ENCODE measurements at regions not wholly inside any gene's neighbourhood (a gene's known extent, or its start where the extent isn't known, plus 50 kb on each side); places are given as distances from the start of the nearest gene placed in this dataset.

- DNase-seq (ENCODE audit: low spot score), result no peak
- Mint-ChIP-seq H3K4me1 (ENCODE audit: low read depth) (peaks cover 10% of the 10 kb centered on the region), H3K4me3 (no peak overlapping the region), H3K27ac (no peak overlapping the region), H3K9me3 (no peaks in the 10 kb centered on the region), H3K36me3 (ENCODE audit: low read depth) (peaks cover 2% of the 10 kb centered on the region), H3K27me3 (ENCODE audit: insufficient read depth) (peaks cover 46% of the 10 kb centered on the region)
- intact Hi-C loops (cut with micrococcal nuclease), result no loop called here
These were observed 62.3 kb upstream of the GATA2 start for GRCh38 chr3:128555098-128555825.

GRCh38 chr3:128554465-128555097 is 61.6 kb upstream of the GATA2 start:
- H3K4me3 Mint-ChIP-seq, result no peak overlapping the region
- H3K27ac Mint-ChIP-seq, result no peak overlapping the region
- peaks cover 48% of the 10 kb centered on the region for H3K27me3 Mint-ChIP-seq (ENCODE audit: insufficient read depth)
- no peaks in the 10 kb centered on the region for H3K9me3 Mint-ChIP-seq
- peaks cover 2% of the 10 kb centered on the region for H3K36me3 Mint-ChIP-seq (ENCODE audit: low read depth)
- intact Hi-C loops (cut with micrococcal nuclease), result no loop called here
- no peak for DNase-seq (ENCODE audit: low spot score)
- H3K4me1 Mint-ChIP-seq (ENCODE audit: low read depth), result peaks cover 5% of the 10 kb centered on the region

DNA sequence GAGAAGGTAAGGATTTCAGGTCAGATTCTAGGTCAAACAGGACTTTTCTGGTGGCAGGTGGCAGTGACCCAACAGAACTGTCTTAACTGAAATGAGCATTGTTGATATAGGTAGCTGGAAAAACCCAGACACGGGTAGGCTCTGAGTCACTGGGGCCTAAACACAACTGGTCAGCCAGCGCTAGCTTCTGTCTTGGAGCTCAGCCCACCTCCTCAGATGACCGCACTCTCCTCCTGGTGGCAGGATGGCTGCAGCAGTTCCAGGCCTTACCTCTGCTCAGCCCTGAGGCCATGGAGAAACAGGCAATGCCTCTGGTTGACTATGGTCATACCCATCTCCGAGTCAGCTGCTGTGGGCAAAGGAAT is 61.1 kb upstream of the GATA2 start:
- H3K4me3 Mint-ChIP-seq, result no peak overlapping the region
- intact Hi-C loops (cut with micrococcal nuclease), result no loop called here
- H3K27ac Mint-ChIP-seq, result no peak overlapping the region
- H3K4me1 Mint-ChIP-seq (ENCODE audit: low read depth), result no peaks in the 10 kb centered on the region
- H3K9me3 Mint-ChIP-seq, result no peaks in the 10 kb centered on the region
- H3K27me3 Mint-ChIP-seq (ENCODE audit: insufficient read depth), result peaks cover 48% of the 10 kb centered on the region
- DNase-seq (ENCODE audit: low spot score), result no peak
- peaks cover 2% of the 10 kb centered on the region for H3K36me3 Mint-ChIP-seq (ENCODE audit: low read depth)

- intact Hi-C loops (cut with micrococcal nuclease), result no loop called here
- Mint-ChIP-seq H3K9me3 (no peaks in the 10 kb centered on the region), H3K4me1 (ENCODE audit: low read depth) (no peaks in the 10 kb centered on the region), H3K36me3 (ENCODE audit: low read depth) (peaks cover 2% of the 10 kb centered on the region), H3K27ac (no peak overlapping the region), H3K27me3 (ENCODE audit: insufficient read depth) (peaks cover 51% of the 10 kb centered on the region), H3K4me3 (no peak overlapping the region)
- no peak for DNase-seq (ENCODE audit: low spot score)
These were observed 60.6 kb upstream of the GATA2 start for GRCh38 chr3:128553560-128553959.

DNA sequence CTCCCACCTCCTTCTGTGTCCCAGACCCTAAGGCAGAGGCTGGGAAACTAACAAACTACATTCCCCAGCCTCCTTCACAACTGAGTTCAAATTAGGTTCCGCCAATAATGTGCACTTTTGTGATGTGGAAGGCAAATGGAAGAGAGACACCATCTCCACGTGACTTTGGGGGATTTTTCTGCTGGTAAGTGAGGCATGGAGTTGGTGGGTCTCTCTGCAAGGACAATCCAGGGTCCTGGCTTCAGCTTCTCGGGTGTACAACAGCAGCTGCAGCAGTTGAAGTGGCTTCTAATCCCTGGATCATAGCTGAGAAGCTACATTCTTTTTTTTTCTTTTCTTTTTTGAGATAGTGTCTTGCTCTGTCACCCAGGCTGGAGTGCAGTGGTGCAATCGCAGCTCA is 58.9 kb upstream of the GATA2 start:
- Mint-ChIP-seq H3K36me3 (ENCODE audit: low read depth) (peaks cover 2% of the 10 kb centered on the region), H3K27me3 (ENCODE audit: insufficient read depth) (peaks cover 38% of the 10 kb centered on the region), H3K4me3 (no peak overlapping the region), H3K27ac (no peak overlapping the region), H3K9me3 (no peaks in the 10 kb centered on the region), H3K4me1 (ENCODE audit: low read depth) (no peaks in the 10 kb centered on the region)
- DNase-seq (ENCODE audit: low spot score), result no peak
- intact Hi-C loops (cut with micrococcal nuclease), result no loop called here

GRCh38 chr3:128551451-128551850 is 58.5 kb upstream of the GATA2 start:
- DNase-seq (ENCODE audit: low spot score), result no peak
- Mint-ChIP-seq H3K4me1 (ENCODE audit: low read depth) (no peaks in the 10 kb centered on the region), H3K4me3 (no peak overlapping the region), H3K27ac (no peak overlapping the region), H3K9me3 (no peaks in the 10 kb centered on the region), H3K36me3 (ENCODE audit: low read depth) (peaks cover 2% of the 10 kb centered on the region), H3K27me3 (ENCODE audit: insufficient read depth) (peaks cover 35% of the 10 kb centered on the region)
- intact Hi-C loops (cut with micrococcal nuclease), result no loop called here

DNA sequence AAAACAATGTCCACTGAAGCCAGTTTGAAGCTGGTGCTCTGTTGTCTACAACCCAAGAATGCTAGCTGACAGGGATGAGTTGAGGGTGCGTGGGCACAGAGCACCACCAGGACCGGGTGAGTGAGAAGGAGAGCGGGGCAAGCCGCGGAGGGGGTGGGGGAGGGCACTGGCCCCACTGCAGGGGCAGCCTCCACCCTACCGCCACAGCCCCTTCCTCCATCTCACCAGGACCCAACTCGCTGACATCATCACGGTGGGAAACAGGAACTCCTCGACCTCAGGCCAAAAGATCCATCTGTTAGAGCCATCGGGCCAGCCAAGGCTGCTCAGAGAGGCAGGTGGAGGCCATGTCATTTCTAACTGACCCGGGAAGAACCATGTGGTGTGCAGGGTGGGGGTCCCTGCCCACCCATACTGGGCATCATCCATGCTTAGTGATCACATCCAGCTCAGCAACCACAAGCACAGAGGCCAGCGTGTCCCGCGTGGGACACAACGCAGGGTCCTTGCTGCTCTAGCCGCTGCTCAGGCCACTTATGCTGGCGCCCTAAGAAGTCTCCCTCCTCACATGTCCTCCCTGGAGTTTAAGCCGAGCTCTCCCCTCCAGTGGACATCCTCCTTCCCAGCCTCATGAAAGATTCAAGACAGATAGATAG is 57.6 kb upstream of the GATA2 start:
- intact Hi-C loops (cut with micrococcal nuclease), result no loop called here
- DNase-seq (ENCODE audit: low spot score), result no peak
- no peaks in the 10 kb centered on the region for H3K9me3 Mint-ChIP-seq

DNA sequence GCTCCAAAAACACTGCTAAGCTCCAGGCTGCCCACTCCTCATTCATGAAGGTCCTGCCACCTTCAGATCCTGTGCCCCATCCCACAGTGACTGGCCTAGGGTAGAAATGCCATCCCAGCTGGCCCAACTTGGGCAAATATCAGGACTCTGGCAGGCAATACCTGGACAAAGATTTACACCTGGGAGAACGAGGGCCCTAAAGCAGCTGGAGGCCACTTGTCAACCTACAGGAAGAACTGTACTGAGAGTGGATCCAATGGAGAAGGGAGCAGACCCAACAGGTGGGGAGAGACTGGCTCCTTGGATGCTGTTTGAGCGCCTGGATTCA is 57.1 kb upstream of the GATA2 start:
- Mint-ChIP-seq H3K27ac (no peak overlapping the region), H3K9me3 (no peaks in the 10 kb centered on the region), H3K27me3 (ENCODE audit: insufficient read depth) (peaks cover 38% of the 10 kb centered on the region), H3K4me3 (no peak overlapping the region), H3K36me3 (ENCODE audit: low read depth) (peaks cover 2% of the 10 kb centered on the region), H3K4me1 (ENCODE audit: low read depth) (no peaks in the 10 kb centered on the region)
- DNase-seq (ENCODE audit: low spot score), result no peak
- intact Hi-C loops (cut with micrococcal nuclease), result no loop called here

More for the DNA sequence above, 57.6 kb upstream of the GATA2 start:
- no peak overlapping the region for H3K4me3 Mint-ChIP-seq
- peaks cover 2% of the 10 kb centered on the region for H3K36me3 Mint-ChIP-seq (ENCODE audit: low read depth)
- no peak overlapping the region for H3K27ac Mint-ChIP-seq
- no peaks in the 10 kb centered on the region for H3K4me1 Mint-ChIP-seq (ENCODE audit: low read depth)
- H3K27me3 Mint-ChIP-seq (ENCODE audit: insufficient read depth), result peaks cover 37% of the 10 kb centered on the region

GRCh38 chr3:128549283-128550112 is 56.5 kb upstream of the GATA2 start:
- Mint-ChIP-seq H3K27ac (no peak overlapping the region), H3K36me3 (ENCODE audit: low read depth) (peaks cover 2% of the 10 kb centered on the region), H3K9me3 (no peaks in the 10 kb centered on the region), H3K4me1 (ENCODE audit: low read depth) (no peaks in the 10 kb centered on the region), H3K4me3 (no peak overlapping the region), H3K27me3 (ENCODE audit: insufficient read depth) (peaks cover 33% of the 10 kb centered on the region)
- intact Hi-C loops (cut with micrococcal nuclease), result no loop called here
- DNase-seq (ENCODE audit: low spot score), result no peak

DNA sequence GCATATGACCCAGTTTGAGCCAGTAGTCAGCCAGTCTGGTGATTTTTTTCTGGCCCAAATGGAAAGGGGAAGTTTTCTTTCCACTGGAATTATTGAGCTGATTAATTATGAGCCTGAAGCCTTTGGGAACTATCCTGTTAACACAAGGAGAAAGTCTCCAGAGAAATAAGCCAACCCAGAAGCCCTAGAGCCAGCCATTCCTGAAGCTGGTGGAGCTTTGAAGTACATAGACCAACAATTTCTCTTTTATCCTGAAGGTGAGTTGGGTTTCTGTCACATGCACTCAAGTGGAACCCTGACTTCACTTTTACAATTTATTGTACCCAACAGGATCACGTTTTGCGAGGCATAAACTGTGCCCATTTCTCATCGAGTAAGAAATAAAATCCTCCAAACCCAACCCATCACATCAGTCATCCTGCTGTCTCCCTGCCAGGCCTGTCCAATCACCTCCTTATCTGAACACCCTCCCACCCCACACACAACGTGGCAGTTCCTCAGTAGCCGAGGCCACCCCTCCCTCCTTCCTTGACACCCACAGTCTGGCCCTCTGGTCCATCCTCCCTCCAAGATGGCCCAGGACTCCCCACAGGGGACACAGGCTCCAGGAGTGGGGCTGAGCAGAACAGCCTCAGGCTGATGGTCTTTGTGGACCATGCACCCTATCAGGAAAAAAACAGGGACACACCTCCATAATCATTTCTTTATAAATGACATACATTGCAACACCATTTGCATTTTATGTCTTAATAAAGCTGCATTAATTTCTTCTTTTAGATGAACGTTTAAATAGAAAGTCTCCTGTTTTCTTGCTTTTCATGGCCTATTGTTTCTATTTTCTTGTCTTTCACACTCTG is 55.7 kb upstream of the GATA2 start:
- Mint-ChIP-seq H3K9me3 (no peaks in the 10 kb centered on the region), H3K27me3 (ENCODE audit: insufficient read depth) (peaks cover 24% of the 10 kb centered on the region), H3K27ac (no peak overlapping the region), H3K36me3 (ENCODE audit: low read depth) (no peaks in the 10 kb centered on the region), H3K4me1 (ENCODE audit: low read depth) (no peaks in the 10 kb centered on the region), H3K4me3 (no peak overlapping the region)
- no peak for DNase-seq (ENCODE audit: low spot score)
- intact Hi-C loops (cut with micrococcal nuclease), result no loop called here

DNA sequence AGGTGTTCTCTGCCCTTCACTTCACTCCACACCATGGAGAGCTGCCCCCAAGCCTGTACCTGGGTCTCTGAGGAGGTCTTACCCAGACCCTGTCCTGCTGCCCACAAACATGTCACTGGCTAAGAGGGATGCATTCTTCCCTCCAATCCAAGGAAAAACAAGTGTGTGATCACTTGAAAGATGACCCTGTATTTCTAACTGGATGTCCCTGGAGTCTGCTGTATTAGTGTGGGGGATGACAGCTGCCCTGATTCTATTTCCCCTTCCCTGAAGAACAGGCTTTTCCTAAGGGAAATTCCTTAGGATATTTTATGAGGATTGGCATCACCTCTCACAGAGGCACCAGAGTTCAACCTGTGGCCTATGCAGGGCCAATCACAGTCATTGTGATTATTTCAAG is 55.0 kb upstream of the GATA2 start:
- Mint-ChIP-seq H3K4me1 (ENCODE audit: low read depth) (no peaks in the 10 kb centered on the region), H3K27me3 (ENCODE audit: insufficient read depth) (peaks cover 25% of the 10 kb centered on the region), H3K4me3 (no peak overlapping the region), H3K9me3 (peaks cover 6% of the 10 kb centered on the region), H3K27ac (no peak overlapping the region), H3K36me3 (ENCODE audit: low read depth) (no peaks in the 10 kb centered on the region)
- no peak for DNase-seq (ENCODE audit: low spot score)
- intact Hi-C loops (cut with micrococcal nuclease), result no loop called here

- no peak overlapping the region for H3K27ac Mint-ChIP-seq
- H3K4me1 Mint-ChIP-seq (ENCODE audit: low read depth), result no peaks in the 10 kb centered on the region
- no peak for DNase-seq (ENCODE audit: low spot score)
- intact Hi-C loops (cut with micrococcal nuclease), result no loop called here
- H3K36me3 Mint-ChIP-seq (ENCODE audit: low read depth), result no peaks in the 10 kb centered on the region
- H3K27me3 Mint-ChIP-seq (ENCODE audit: insufficient read depth), result peaks cover 24% of the 10 kb centered on the region
- H3K4me3 Mint-ChIP-seq, result no peak overlapping the region
- H3K9me3 Mint-ChIP-seq, result peaks cover 7% of the 10 kb centered on the region
These were observed 54.5 kb upstream of the GATA2 start for GRCh38 chr3:128547368-128547987.

Measured in activated T-helper 1 cell treated with anti-CD3 and anti-CD28 coated beads, Interleukin-12 subunit alpha, Interleukin-12 subunit beta, Interleukin-2, Interleukin-4 antibody, amounts not matched to agents 30 ng/mL and 10 ng/mL and 1 ng/mL, durations not matched to agents 14 hours and 24 hours and 36 hours (primary cell).